Astrocyte of the spinal cord (primary cell): ENCODE measurements at regions not wholly inside any gene's neighbourhood (a gene's known extent, or its start where the extent isn't known, plus 50 kb on each side); places are given as distances from the start of the nearest gene placed in this dataset.

Experiments
- DNase-seq: peaks from one replicate; pipeline ENCODE4 v3.0.0; 2011; ENCODE audit warnings: low read depth, low spot score
- H3K4me3 ChIP-seq: 2 replicates; pipeline ENCODE4 v1.5.1; 2011; ENCODE audit warnings: low read depth, mild to moderate bottlenecking, low read length, moderate library complexity
- CTCF ChIP-seq: IDR thresholded peaks from 2 replicates; pipeline ENCODE4 v1.5.1; 2012; ENCODE audit warnings: low read depth, mild to moderate bottlenecking, low read length, inconsistent platforms
- in situ Hi-C: cut with HindIII; loops from 2 replicates; pipeline ENCODE4 v1.10.0; 2017; ENCODE audit warnings: low sequenced_read_pairs

- H3K4me3 ChIP-seq, result no peak overlapping the region
- in situ Hi-C loops, result no loop called here
- no peak for TF ChIP-seq CTCF
- DNase-seq, result no peak
Measured at GRCh38 chr18:2442006-2442405, 129.3 kb downstream of the METTL4 start.

DNA sequence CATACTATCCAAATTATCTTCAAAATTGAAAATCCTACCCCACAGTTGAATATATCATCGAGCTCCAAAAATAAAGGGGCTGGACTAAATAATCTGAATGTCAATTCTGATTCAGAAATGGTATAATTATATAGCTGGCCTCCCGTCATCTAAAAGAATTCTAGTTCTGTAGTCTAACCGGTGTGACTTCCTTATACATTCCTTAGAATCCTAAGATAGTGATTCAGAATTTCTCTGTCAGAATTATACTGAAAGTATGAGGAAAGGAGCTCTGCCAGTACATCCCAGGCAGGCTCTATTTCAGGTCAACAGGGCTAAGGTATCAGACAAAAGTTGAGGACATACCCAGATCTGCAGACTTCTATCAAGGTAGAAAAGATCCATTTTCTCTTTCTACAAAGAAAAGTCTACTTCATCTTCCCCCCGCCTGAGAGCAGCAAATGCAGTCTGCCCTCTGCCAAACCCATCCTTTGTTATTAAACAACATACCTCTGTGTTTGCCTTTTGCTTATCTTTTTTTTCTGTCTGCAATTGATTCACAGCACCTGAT, 128.5 kb downstream of the METTL4 start:
- in situ Hi-C loops, result no loop called here
- H3K4me3 ChIP-seq, result no peak overlapping the region
- DNase-seq, result peak; percentile 18
- no peak for TF ChIP-seq CTCF

DNA sequence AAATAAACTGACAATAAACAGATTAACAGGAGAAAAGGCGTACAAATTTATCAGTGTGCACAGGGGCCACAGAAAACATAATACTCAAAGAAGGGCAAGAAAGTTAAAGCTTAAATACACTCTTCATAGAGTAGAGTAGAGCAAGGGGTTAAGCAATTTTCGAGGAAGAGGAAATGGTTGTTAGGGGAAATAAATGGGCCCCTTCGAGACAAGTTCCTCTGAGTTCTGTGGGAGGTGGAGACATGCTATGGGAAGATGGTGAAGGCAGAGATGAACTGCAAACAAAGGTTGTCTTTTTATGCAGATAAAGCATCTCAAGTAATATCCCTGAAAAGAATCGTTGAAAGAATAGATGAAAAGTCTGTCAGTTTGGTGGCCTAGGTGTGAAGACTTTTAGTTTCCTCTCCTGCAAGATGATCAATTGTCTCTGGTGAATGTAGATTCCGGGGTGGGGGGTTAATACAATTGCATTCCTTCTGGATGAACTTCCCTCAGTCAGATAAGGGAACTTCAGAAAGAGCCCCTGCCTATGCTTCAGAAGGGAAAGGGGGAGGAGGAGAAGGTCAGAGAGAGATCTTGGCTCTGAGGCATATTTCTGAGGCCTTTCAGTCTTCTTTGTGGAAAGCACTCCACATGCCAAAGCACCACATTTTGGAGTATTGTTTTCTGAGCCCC, 127.0 kb downstream of the METTL4 start:
- in situ Hi-C loops, result no loop called here
- no peak for DNase-seq
- no peak for TF ChIP-seq CTCF
- no peak overlapping the region for H3K4me3 ChIP-seq

DNA sequence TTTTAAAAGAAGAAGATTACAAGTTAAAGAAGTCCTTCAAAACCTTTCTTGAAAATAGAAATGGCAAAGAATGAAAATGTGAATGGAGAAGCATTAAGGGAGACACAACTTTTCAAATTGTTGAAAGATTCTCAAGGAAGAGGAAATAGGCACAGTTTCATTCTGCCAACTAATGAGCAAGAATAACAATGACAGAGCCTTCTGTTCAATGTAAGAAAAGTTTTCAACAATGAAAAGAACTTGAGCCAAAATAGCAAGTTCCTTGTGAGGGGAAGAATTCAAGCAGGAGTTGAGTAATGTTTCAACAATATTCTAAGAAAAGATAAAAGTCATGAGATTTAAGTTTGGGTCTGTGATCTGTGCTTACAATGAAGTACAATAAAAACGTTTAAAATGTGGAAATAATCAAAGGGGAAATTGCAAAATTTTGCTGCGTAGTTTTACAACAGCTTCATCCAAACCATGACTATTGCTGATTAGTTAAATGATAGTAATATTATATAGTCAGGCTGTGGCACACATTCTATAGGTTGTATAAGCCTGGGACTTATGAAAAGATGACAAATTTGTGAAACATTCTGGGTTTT, 122.6 kb downstream of the METTL4 start:
- in situ Hi-C loops, result no loop called here
- no peak for TF ChIP-seq CTCF
- DNase-seq, result no peak
- no peak overlapping the region for H3K4me3 ChIP-seq

DNA sequence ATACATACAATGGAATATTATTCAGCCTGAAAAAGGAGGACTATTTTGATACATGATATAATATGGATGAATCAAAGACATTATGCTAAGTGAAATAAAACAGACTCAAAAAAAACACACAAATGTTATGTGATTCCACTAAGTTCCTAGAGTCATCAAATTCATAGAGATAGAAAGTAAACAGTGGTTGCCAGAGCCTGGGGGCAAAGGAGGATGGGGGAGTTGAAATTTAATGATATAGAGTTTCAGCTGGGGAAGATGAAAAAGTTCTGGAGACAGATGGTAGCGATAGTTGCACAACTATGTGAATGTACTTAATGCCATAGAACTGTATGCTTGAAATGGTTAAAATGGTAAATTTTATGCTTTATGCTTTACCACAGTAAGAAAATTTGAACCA, 119.7 kb downstream of the METTL4 start:
- in situ Hi-C loops, result no loop called here
- DNase-seq, result no peak
- no peak for TF ChIP-seq CTCF
- H3K4me3 ChIP-seq, result no peak overlapping the region

DNA sequence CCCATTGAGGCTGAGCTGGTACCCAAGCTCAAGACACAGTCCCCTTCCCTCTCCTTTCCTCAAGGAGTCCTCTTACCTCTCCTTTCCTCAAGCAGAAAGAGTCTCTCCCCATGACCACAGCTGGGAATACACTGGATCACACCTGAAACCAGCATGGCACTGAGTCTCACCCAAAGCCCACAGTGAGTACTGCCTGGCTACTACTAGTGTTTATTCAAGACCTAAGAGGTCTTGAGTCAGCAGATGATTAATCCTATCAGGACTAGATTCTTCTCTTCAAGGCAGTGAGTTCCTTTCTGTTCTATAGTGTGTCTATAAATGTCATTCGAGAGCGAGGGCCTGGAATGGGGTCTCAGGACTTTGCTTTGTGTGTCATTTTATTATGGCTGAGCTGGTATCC, 111.4 kb downstream of the METTL4 start:
- no peak overlapping the region for H3K4me3 ChIP-seq
- DNase-seq, result peak; percentile 35
- no peak for TF ChIP-seq CTCF
- in situ Hi-C loops, result no loop called here
